Osteocyte (in vitro differentiated cells): ENCODE measurements at regions not wholly inside any gene's neighbourhood (a gene's known extent, or its start where the extent isn't known, plus 50 kb on each side); places are given as distances from the start of the nearest gene placed in this dataset.
"Not testable (repeated sequence)": the region's sequence is repeated elsewhere in the genome, so short reads cannot be mapped to it uniquely, and the experiment has no call there.

Source experiments
- DNase-seq: peaks from one replicate; pipeline ENCODE4 v3.0.0; 2021; ENCODE audit warnings: mixed read lengths; ENCODE audit not compliant: unreplicated experiment; ENCODE audit errors: extremely low spot score
- H3K27ac Mint-ChIP-seq: one replicate; pipeline ENCODE4 v1.8.0; 2021; ENCODE audit warnings: mild to moderate bottlenecking, mixed read lengths; ENCODE audit not compliant: unreplicated experiment
- H3K27me3 Mint-ChIP-seq: one replicate; pipeline ENCODE4 v1.8.0; 2021; ENCODE audit warnings: mixed read lengths; ENCODE audit not compliant: unreplicated experiment
- H3K36me3 Mint-ChIP-seq: one replicate; pipeline ENCODE4 v1.8.0; 2021; ENCODE audit warnings: mixed read lengths; ENCODE audit not compliant: unreplicated experiment
- H3K4me1 Mint-ChIP-seq: one replicate; pipeline ENCODE4 v1.8.0; 2021; ENCODE audit warnings: mixed read lengths; ENCODE audit not compliant: unreplicated experiment
- H3K4me3 Mint-ChIP-seq: one replicate; pipeline ENCODE4 v1.8.0; 2021; ENCODE audit warnings: mild to moderate bottlenecking, moderate library complexity, mixed read lengths; ENCODE audit not compliant: unreplicated experiment
- H3K9me3 Mint-ChIP-seq: one replicate; pipeline ENCODE4 v1.8.0; 2021; ENCODE audit warnings: mixed read lengths; ENCODE audit not compliant: unreplicated experiment
- TF ChIP-seq, protein P1 (sequence below): fragments of 200-600 bp; sonication (generic); IDR thresholded peaks from 2 replicates; pipeline ENCODE4 v1.5.0; 2021; ENCODE audit warnings: antibody characterized with exemption, mild to moderate bottlenecking, moderate library complexity

GRCh38 chrX:125137521-125137920 is 182.2 kb upstream of the TEX13C start:
- DNase-seq: no peak
- H3K36me3 Mint-ChIP-seq: no peaks in the 10 kb centered on the region
- TF ChIP-seq, protein P1, sequence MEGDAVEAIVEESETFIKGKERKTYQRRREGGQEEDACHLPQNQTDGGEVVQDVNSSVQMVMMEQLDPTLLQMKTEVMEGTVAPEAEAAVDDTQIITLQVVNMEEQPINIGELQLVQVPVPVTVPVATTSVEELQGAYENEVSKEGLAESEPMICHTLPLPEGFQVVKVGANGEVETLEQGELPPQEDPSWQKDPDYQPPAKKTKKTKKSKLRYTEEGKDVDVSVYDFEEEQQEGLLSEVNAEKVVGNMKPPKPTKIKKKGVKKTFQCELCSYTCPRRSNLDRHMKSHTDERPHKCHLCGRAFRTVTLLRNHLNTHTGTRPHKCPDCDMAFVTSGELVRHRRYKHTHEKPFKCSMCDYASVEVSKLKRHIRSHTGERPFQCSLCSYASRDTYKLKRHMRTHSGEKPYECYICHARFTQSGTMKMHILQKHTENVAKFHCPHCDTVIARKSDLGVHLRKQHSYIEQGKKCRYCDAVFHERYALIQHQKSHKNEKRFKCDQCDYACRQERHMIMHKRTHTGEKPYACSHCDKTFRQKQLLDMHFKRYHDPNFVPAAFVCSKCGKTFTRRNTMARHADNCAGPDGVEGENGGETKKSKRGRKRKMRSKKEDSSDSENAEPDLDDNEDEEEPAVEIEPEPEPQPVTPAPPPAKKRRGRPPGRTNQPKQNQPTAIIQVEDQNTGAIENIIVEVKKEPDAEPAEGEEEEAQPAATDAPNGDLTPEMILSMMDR: no peak
- no peaks in the 10 kb centered on the region for H3K9me3 Mint-ChIP-seq
- no peaks in the 10 kb centered on the region for H3K27me3 Mint-ChIP-seq
- H3K27ac Mint-ChIP-seq: no peak overlapping the region
- H3K4me1 Mint-ChIP-seq: no peaks in the 10 kb centered on the region
- no peak overlapping the region for H3K4me3 Mint-ChIP-seq

DNA sequence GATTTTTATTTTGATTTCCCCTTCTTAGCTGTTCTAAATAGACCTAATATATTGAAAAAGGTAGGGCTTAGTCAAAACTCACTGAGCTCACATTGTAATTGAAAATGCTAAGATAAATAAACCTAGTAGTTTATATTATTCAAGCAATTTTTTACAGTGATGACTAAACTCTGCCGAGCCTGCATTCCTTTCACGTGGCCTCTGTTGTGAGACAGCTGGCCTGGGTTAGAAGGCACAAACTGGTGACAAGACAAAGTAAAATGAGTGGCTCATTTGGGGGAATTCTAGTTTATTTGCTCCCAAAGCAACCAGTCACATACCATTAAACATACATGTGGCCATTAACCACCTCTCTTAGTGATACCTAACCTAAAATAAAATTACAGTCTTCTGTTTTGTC is 169.4 kb upstream of the TEX13C start:
- DNase-seq: no peak
- H3K27ac Mint-ChIP-seq: no peak overlapping the region
- no peaks in the 10 kb centered on the region for H3K36me3 Mint-ChIP-seq
- no peaks in the 10 kb centered on the region for H3K9me3 Mint-ChIP-seq
- no peaks in the 10 kb centered on the region for H3K4me1 Mint-ChIP-seq
- no peaks in the 10 kb centered on the region for H3K27me3 Mint-ChIP-seq
- H3K4me3 Mint-ChIP-seq: no peak overlapping the region
- TF ChIP-seq, protein P1: no peak

DNA sequence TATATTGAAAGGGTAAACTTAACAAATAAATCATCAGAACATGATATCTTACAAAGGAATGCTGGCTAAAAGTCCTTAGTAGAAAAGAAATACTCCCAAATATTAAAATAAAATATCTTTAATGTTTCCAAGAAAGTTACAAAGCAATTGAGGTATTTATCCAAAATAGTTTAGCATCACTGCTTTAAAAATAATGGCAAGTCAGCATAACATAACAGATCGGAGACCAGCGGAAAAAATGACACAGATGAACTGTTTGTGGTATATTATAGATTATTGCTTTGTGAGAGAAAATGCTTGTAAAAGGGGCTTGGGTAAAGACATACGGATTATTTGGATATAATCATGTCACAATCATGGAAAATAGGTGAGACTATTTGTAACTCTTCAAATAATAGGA is 168.5 kb upstream of the TEX13C start:
- no peaks in the 10 kb centered on the region for H3K27me3 Mint-ChIP-seq
- TF ChIP-seq, protein P1: no peak
- no peak for DNase-seq
- no peaks in the 10 kb centered on the region for H3K4me1 Mint-ChIP-seq
- H3K27ac Mint-ChIP-seq: no peak overlapping the region
- peaks cover 1% of the 10 kb centered on the region for H3K9me3 Mint-ChIP-seq
- H3K36me3 Mint-ChIP-seq: no peaks in the 10 kb centered on the region
- H3K4me3 Mint-ChIP-seq: no peak overlapping the region

DNA sequence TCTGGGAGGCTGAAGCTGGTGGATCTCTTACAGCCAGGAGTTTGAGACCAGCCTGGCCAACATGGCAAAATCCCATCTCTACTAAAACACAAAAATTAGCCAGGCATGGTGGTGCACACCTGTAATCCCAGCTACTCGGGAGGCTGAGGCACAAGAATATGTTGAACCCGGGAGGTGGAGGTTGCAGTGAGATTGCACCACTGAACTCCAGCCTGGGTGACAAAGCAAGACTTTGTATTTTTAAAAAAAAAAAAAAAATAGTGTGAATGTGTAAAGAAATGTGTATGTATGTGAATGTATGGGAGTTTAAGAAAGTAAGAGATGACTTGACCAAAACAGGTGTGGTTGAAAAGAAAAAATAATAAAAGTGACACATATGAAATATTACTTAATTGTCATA is 167.7 kb upstream of the TEX13C start:
- DNase-seq: no peak
- Mint-ChIP-seq H3K9me3 (peaks cover 9% of the 10 kb centered on the region), H3K27ac (no peak overlapping the region), H3K27me3 (no peaks in the 10 kb centered on the region), H3K4me3 (no peak overlapping the region), H3K4me1 (no peaks in the 10 kb centered on the region), H3K36me3 (no peaks in the 10 kb centered on the region)
- TF ChIP-seq, protein P1: no peak

DNA sequence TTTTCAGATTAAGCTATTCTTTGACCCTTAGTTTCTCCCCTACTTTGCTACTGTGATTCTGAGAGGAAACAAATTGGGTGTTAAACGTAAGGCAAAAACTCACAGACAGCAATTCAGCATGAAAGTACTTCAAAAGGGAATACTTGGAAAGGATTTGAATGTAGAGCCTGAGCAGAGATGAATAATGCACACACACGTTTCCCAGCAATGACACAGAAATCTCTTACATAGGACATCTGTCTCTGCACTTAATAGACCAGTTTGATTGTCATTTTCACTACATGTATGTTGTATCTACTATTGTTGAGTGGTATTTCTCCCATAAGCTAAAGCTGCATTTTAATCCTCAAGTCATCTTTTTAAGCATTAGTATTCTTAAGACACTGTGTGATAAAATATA is 166.1 kb upstream of the TEX13C start:
- Mint-ChIP-seq H3K27me3 (no peaks in the 10 kb centered on the region), H3K4me1 (no peaks in the 10 kb centered on the region), H3K9me3 (peaks cover 9% of the 10 kb centered on the region), H3K27ac (no peak overlapping the region), H3K4me3 (no peak overlapping the region), H3K36me3 (no peaks in the 10 kb centered on the region)
- no peak for DNase-seq
- TF ChIP-seq, protein P1: no peak

- not testable (repeated sequence) for DNase-seq, H3K27me3 Mint-ChIP-seq, H3K4me3 Mint-ChIP-seq, H3K36me3 Mint-ChIP-seq, H3K27ac Mint-ChIP-seq, H3K4me1 Mint-ChIP-seq
- peaks cover 11% of the 10 kb centered on the region for H3K9me3 Mint-ChIP-seq
Observed at GRCh38 chrX:125154288-125155257, 165.1 kb upstream of the TEX13C start.

- H3K4me3 Mint-ChIP-seq, H3K27ac Mint-ChIP-seq, H3K36me3 Mint-ChIP-seq, H3K4me1 Mint-ChIP-seq, DNase-seq, H3K27me3 Mint-ChIP-seq: not testable (repeated sequence)
- H3K9me3 Mint-ChIP-seq: peaks cover 13% of the 10 kb centered on the region
Observed at GRCh38 chrX:125155296-125156033, 164.2 kb upstream of the TEX13C start.
